PFSK-1 (cell line): ENCODE measurements at regions not wholly inside any gene's neighbourhood (a gene's known extent, or its start where the extent isn't known, plus 50 kb on each side); places are given as distances from the start of the nearest gene placed in this dataset.

ENCODE experiments used
- FOXP2 ChIP-seq: optimal IDR thresholded peaks from 2 replicates; pipeline ENCODE3; 2011; ENCODE audit warnings: borderline replicate concordance, control low read depth, inconsistent platforms; ENCODE audit not compliant: insufficient read depth; ENCODE audit errors: extremely low read length, extremely low read depth
- POLR2AphosphoS5 ChIP-seq: IDR thresholded peaks from 2 replicates; pipeline ENCODE4 v1.6.1; 2012; ENCODE audit warnings: low read depth, mild to moderate bottlenecking, control low read depth, low read length, moderate library complexity
- REST ChIP-seq, 2 experiments: IDR thresholded peaks; 2 replicates each; pipeline versions ENCODE4 v1.6.1 to v1.8.0; 2011 to 2012; ENCODE audit warnings: low read depth in 2 of 2, low read length in 2 of 2, control low read depth in 1 of 2, inconsistent platforms in 1 of 2, mild to moderate bottlenecking in 1 of 2, moderate library complexity in 1 of 2; ENCODE audit not compliant: insufficient read depth in 1 of 2
- SIN3A ChIP-seq: IDR thresholded peaks from 2 replicates; pipeline ENCODE4 v1.6.1; 2012; ENCODE audit warnings: mild to moderate bottlenecking, low read length, moderate library complexity, borderline replicate concordance; ENCODE audit not compliant: insufficient read depth
- TAF1 ChIP-seq: IDR thresholded peaks from 2 replicates; pipeline ENCODE4 v1.6.1; 2012; ENCODE audit warnings: low read length, control low read depth, borderline replicate concordance; ENCODE audit not compliant: insufficient read depth

- no peak for TF ChIP-seq FOXP2
- no peak for TF ChIP-seq REST (IDR thresholded peaks at IDR 0.05; ENCODE audit: insufficient read depth in 1 of 2, low read depth in 2 of 2, low read length in 2 of 2)
- no peak for TF ChIP-seq SIN3A
- no peak for TF ChIP-seq POLR2AphosphoS5
- no peak for TF ChIP-seq TAF1
Observed at GRCh38 chr9:108525186-108525585, 330.6 kb downstream of the ACTL7B start.

DNA sequence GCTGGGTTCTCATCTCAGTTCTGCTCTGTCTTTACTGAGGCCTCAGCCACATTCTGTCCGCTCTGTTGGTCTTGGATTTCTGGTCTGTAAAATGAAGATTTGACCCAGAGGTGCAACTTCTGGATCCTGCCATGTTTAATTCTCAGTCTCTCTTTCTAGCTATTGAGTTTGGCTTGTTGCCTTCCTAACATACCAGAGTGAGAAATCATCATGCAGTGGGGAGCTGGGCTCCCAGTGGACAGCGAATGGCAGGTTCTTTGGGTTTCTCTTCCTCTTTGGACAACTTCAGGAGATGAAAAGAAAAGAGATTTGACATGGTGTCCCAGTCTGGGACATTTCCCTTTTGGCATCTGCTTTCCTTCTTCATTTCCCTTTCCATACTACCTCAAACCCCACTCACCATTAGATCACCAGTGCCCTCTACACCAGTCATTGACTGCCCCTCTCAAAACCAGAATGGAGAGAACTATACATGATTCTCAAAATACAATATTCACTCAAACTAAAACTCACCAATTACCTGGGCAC is 334.7 kb downstream of the ACTL7B start:
- TF ChIP-seq SIN3A (no peak), FOXP2 (no peak), TAF1 (no peak), POLR2AphosphoS5 (no peak), REST (IDR thresholded peaks at IDR 0.05; ENCODE audit: insufficient read depth in 1 of 2, low read depth in 2 of 2, low read length in 2 of 2) (no peak)

- TF ChIP-seq FOXP2: no peak
- no peak for TF ChIP-seq REST (IDR thresholded peaks at IDR 0.05; ENCODE audit: insufficient read depth in 1 of 2, low read depth in 2 of 2, low read length in 2 of 2)
- TF ChIP-seq TAF1: no peak
- no peak for TF ChIP-seq SIN3A
- TF ChIP-seq POLR2AphosphoS5: no peak
Observed at GRCh38 chr9:108519437-108519836, 336.3 kb downstream of the ACTL7B start.

DNA sequence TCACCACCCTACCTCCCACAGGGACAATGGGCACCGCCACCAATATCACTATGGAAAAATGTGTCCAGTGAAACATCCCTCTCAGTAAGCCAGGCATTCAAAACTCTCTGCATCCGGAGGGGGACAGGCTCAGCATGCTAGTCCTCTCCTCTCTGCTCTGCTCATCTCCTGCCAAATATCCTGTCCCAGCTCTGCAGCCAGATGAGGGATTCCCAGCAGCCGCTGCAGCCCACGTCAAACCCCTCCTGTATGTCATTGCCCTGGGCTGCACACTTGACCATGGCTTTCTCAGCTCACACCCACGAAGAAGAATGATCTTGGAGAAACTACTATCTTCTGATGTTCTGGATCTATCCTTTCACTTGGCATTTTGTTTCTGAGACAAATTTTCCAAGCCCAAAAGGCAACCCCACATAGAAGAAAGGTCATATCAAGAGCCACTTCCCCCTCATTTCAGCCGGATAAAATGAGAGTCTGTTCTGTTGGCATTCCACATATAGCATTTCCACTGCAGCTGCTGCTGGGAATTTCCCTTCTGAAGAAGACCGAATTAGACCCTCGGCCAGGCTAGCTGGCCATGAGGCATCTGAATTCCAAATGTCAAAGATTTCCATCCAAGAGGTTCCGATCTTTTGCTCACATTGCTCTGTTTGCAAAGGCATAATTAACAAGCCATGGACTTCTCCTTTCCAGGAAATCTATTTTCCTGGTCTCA is 338.0 kb downstream of the ACTL7B start:
- TF ChIP-seq TAF1: no peak
- TF ChIP-seq FOXP2: no peak
- no peak for TF ChIP-seq POLR2AphosphoS5
- TF ChIP-seq REST (IDR thresholded peaks at IDR 0.05; ENCODE audit: insufficient read depth in 1 of 2, low read depth in 2 of 2, low read length in 2 of 2): no peak
- TF ChIP-seq SIN3A: no peak
